Loucy (cell line): ENCODE measurements at regions not wholly inside any gene's neighbourhood (a gene's known extent, or its start where the extent isn't known, plus 50 kb on each side); places are given as distances from the start of the nearest gene placed in this dataset.

Experiments
- CTCF ChIP-seq: fragments of 200-600 bp; sonication (generic); conservative IDR thresholded peaks from 2 replicates; pipeline ENCODE4 v1.5.1; 2014; ENCODE audit warnings: mild to moderate bottlenecking, antibody characterized with exemption, low read length
- EZH2phosphoT487 ChIP-seq: fragments of 200-600 bp; IDR thresholded peaks from 2 replicates; pipeline ENCODE4 v1.6.1; 2018; ENCODE audit warnings: antibody characterized with exemption, mild to moderate bottlenecking, moderate library complexity, borderline replicate concordance

GRCh38 chr5:5688925-5689310 lies 266.4 kb downstream of the ICE1 start:
- TF ChIP-seq CTCF, result no peak
- no peak for TF ChIP-seq EZH2phosphoT487
